Bronchial epithelial cell (primary cell): ENCODE measurements at regions not wholly inside any gene's neighbourhood (a gene's known extent, or its start where the extent isn't known, plus 50 kb on each side); places are given as distances from the start of the nearest gene placed in this dataset.

Experiments
- DNase-seq: peaks from one replicate; pipeline ENCODE4 v3.0.0-alpha.2; 2010; ENCODE audit warnings: low read depth
- FAIRE-seq: peaks from 2 replicates; lab custom pipeline; 2011; peaks lifted over from hg19 to GRCh38; lab: Jason Lieb, UNC
- H3K27me3 ChIP-seq: 2 replicates; pipeline ENCODE4 v1.5.1; 2011; ENCODE audit warnings: low read length; ENCODE audit not compliant: control insufficient read depth, insufficient read depth
- H3K36me3 ChIP-seq: 2 replicates; pipeline ENCODE4 v1.5.1; 2011; ENCODE audit warnings: low read length; ENCODE audit not compliant: control insufficient read depth, insufficient read depth
- H3K4me3 ChIP-seq: 2 replicates; pipeline ENCODE4 v1.5.1; 2011; ENCODE audit warnings: mild to moderate bottlenecking, low read depth, low read length, control low read depth
- CTCF ChIP-seq: IDR thresholded peaks from 2 replicates; pipeline ENCODE4 v1.5.1; 2011; ENCODE audit warnings: mild to moderate bottlenecking, moderate library complexity, low read length, control low read depth, inconsistent platforms; ENCODE audit not compliant: insufficient read depth, severe bottlenecking

- Histone ChIP-seq H3K27me3 (no peaks in the 10 kb centered on the region), H3K36me3 (no peaks in the 10 kb centered on the region), H3K4me3 (no peak overlapping the region)
- FAIRE-seq (no peak), DNase-seq (no peak)
- TF ChIP-seq CTCF = no peak
These were observed 58.2 kb upstream of the PLD5 start for GRCh38 chr1:242582669-242583068.

GRCh38 chr1:242579528-242580235 lies 55.2 kb upstream of the PLD5 start:
- Histone ChIP-seq H3K27me3 (no peaks in the 10 kb centered on the region), H3K36me3 (no peaks in the 10 kb centered on the region), H3K4me3 (no peak overlapping the region)
- DNase-seq = no peak
- no peak for TF ChIP-seq CTCF
- no peak for FAIRE-seq
